WI38 (cell line): ENCODE measurements at regions not wholly inside any gene's neighbourhood (a gene's known extent, or its start where the extent isn't known, plus 50 kb on each side); places are given as distances from the start of the nearest gene placed in this dataset.

Experiments
- H3K4me3 ChIP-seq: 2 replicates; pipeline ENCODE4 v1.5.1; 2011; ENCODE audit warnings: low read depth, mild to moderate bottlenecking, control low read depth, low read length
- TF ChIP-seq, protein P1 (sequence below): IDR thresholded peaks from 2 replicates; pipeline ENCODE4 v1.5.1; 2012; ENCODE audit warnings: low read depth, mild to moderate bottlenecking, control low read depth, low read length

DNA sequence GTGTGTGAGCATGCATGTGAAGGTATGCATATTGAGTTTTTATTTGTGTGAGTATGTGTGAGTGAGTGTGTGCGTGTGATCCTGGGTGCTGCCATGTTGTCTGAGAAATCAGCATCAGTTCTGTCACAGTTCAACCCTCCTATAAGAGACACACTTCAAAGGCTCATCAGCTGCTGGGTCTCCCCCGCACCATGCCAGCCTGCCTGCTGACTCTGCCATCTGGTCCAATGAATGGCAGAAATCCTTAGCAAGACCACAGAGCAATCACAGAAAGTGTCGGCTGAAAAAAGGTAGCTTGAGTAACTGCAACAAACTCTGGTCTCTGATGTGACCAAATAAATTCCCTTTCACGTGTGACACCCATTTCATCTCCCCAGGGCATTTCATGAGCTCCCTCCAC is 381.8 kb upstream of the MAF start:
- TF ChIP-seq, protein P1, sequence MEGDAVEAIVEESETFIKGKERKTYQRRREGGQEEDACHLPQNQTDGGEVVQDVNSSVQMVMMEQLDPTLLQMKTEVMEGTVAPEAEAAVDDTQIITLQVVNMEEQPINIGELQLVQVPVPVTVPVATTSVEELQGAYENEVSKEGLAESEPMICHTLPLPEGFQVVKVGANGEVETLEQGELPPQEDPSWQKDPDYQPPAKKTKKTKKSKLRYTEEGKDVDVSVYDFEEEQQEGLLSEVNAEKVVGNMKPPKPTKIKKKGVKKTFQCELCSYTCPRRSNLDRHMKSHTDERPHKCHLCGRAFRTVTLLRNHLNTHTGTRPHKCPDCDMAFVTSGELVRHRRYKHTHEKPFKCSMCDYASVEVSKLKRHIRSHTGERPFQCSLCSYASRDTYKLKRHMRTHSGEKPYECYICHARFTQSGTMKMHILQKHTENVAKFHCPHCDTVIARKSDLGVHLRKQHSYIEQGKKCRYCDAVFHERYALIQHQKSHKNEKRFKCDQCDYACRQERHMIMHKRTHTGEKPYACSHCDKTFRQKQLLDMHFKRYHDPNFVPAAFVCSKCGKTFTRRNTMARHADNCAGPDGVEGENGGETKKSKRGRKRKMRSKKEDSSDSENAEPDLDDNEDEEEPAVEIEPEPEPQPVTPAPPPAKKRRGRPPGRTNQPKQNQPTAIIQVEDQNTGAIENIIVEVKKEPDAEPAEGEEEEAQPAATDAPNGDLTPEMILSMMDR: no peak
- H3K4me3 ChIP-seq: no peak overlapping the region

DNA sequence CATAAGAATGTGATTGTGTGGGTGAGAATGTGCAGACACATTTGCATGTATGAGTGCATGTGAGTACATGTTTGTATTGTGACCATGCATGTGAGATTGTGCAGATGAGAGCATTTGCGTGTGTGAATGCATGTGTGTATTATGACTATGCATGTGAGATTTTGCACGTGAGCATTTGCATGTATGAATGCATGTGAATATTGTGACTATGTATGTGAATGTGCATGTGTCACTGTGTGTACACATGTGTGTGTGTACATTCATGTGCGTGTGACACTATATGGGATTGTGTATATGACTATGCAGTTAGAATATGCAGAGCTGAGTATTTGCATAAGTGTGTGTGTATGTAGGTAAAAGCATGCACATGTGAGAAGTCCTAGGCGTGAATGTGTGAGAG is 381.3 kb upstream of the MAF start:
- TF ChIP-seq, protein P1: no peak
- no peak overlapping the region for H3K4me3 ChIP-seq

DNA sequence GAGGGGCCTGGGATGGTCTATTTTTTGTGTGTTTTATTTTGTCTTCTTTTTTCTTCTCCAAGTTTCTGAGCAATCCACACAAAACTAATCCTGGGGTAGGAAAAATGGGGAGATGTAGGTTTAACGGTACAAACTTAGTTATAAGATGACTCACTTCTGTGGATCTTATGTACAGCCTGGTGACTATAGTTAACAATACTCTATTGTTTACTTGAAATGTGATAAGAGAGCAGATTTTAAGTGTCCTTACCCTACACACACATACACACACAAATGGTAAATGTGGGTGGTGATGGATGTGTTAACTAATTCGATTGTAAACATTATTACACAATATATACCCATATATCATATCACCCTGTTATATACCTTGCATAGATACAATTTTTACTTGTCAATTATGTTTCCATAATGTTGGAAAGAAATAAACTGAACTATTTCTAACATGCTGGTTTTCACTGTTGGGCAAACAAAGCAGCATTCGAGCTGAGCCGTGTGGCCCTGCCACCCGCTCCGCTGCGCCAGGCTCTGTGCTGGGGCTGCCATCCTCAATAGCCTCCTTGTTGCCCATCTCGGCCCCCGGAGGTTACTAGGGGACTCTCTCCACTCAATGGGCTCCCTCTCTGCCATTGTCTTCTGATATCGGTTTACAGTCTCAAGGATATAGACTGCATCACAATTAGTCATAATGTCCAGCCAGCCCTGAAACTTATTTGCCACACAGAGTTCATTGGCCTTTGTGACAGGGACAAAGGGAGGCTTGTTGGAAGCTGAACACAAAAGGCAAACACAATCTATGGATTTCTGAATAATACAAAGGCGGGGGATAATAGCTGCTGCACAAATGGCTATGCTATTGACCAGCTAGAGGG is 380.3 kb upstream of the MAF start:
- no peak overlapping the region for H3K4me3 ChIP-seq
- TF ChIP-seq, protein P1: no peak

DNA sequence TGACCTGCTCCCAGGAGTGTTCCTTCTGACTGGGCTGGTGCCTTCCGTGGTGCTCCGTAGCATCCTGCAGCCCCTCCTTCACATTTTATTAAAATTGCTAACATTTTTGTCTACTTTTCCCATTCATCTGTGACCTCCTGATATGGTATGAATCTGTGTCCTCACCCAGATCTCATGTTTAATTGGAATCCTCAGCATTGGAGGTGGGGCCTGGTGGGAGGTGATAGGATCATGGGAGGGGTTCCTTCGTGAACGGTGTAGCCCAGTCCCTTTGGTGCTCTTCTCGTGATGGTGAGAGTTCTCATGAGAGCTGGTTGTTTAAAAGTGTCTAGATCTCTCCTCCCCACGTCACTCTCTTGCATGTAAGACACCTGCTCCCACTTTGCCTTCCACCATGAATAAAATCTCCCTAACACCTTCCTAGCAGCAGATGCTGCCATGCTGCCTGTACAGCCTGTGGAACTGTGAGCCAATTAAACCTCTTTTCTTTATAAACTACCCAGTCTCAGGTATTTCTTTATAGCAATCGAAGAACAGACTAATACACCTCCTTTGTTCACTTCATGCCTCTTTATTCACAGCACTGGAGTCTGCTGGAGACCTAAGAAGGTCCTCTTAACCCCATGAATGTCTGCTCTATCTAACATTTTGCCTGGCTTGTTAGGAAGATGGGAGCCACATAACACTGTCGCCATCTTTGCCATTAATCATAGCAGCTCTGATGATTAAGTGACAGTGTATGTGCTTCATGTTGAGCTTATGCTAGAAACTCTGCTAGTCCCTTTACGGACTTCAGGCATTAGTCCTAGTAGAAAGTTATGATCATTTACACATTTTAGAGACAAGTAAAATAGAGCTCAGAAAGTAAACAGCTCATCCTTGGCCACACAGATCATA is 377.7 kb upstream of the MAF start:
- H3K4me3 ChIP-seq: no peak overlapping the region
- TF ChIP-seq, protein P1: no peak

DNA sequence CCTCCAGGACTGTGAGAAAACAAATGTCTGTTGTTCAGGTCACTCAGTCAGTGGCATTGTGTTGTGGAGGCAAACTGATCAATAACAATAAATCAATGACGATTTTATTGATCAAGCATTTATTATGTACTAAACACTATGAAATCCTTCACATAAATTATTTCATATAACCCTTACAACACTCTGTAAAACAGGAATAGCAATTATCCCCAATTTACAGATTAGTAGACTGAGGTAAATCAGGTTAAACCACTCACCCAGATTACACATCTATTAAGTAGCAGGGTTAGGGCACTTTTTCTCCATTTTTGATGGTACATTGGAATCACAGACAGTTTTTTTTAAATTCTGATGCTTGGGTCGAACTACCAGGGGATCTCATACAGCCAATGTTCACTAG is 372.8 kb upstream of the MAF start:
- TF ChIP-seq, protein P1: no peak
- no peak overlapping the region for H3K4me3 ChIP-seq

DNA sequence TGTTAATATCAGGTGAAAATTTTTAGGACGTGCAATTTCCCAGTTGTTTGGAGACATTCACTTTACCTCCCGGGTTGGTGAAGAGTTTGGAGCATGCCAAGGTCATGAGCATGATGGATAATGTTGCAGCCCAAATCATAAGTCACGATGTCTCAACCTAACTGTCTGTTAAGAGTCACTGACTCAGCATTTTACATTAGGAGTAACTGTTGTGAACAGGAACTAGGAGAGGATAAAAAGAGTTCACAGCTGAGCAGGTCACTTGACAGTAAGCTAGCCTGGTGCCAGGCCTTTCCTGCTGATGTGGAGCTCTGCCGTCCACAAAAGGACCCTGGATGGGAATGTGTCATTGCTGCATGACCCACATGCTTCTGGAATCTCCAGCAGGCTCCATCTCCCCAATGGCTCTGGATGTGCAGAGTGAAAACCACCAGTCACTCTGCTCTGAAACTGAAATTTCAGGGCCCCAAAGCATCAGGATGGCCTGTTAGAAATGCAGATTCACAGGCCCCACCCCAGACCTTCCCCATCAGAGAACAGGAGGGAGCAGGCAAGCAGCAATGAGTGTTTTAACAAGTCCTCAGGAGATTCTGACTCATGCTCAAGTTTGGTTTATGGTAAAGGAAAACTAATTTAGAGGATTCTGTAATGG is 371.6 kb upstream of the MAF start:
- TF ChIP-seq, protein P1: no peak
- H3K4me3 ChIP-seq: no peak overlapping the region
